ENCODE measurements at regions not wholly inside any gene's neighbourhood (a gene's known extent, or its start where the extent isn't known, plus 50 kb on each side); places are given as distances from the start of the nearest gene placed in this dataset.
A peak's percentile ranks its signal among the peaks of the same experiment; 100 is the strongest.

- no peaks in the 10 kb centered on the region for H3K9me3 ChIP-seq (ENCODE audit: control insufficient read depth in 2 of 3, insufficient read depth in 1 of 3, low read length in 3 of 3)
- H3K4me1 ChIP-seq (ENCODE audit: control insufficient read depth in 2 of 3, insufficient read depth in 2 of 3, low read depth in 1 of 3, low read length in 3 of 3), result peaks cover 0 to 3% (median 2%) of the 10 kb centered on the region in 3 donors
- DNase-seq (no peak), FAIRE-seq (no peak)
- no peaks in the 10 kb centered on the region for H3K27me3 ChIP-seq (ENCODE audit: control insufficient read depth, insufficient read depth, low read length)
- intact Hi-C loops (cut with DNase I), result no loop called here
- TF ChIP-seq, protein P1, sequence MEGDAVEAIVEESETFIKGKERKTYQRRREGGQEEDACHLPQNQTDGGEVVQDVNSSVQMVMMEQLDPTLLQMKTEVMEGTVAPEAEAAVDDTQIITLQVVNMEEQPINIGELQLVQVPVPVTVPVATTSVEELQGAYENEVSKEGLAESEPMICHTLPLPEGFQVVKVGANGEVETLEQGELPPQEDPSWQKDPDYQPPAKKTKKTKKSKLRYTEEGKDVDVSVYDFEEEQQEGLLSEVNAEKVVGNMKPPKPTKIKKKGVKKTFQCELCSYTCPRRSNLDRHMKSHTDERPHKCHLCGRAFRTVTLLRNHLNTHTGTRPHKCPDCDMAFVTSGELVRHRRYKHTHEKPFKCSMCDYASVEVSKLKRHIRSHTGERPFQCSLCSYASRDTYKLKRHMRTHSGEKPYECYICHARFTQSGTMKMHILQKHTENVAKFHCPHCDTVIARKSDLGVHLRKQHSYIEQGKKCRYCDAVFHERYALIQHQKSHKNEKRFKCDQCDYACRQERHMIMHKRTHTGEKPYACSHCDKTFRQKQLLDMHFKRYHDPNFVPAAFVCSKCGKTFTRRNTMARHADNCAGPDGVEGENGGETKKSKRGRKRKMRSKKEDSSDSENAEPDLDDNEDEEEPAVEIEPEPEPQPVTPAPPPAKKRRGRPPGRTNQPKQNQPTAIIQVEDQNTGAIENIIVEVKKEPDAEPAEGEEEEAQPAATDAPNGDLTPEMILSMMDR (IDR thresholded peaks at IDR 0.05; ENCODE audit: borderline replicate concordance, extremely low read depth, insufficient read depth), result no peak
- H3K36me3 ChIP-seq (ENCODE audit: control insufficient read depth in 2 of 3, insufficient read depth in 3 of 3, low read length in 3 of 3), result no peaks in the 10 kb centered on the region
- H3K27ac ChIP-seq (ENCODE audit: low read depth in 2 of 2, low read length in 2 of 2), result no peak overlapping the region
- H3K9ac ChIP-seq (ENCODE audit: low read length in 3 of 3), result no peak overlapping the region
- H3K4me3 ChIP-seq (ENCODE audit: low read length in 3 of 3), result no peak overlapping the region
Measured at GRCh38 chr11:30730011-30730410, 143.9 kb upstream of the MPPED2 start.

- Histone ChIP-seq H3K36me3 (ENCODE audit: control insufficient read depth in 2 of 3, insufficient read depth in 3 of 3, low read length in 3 of 3) (no peaks in the 10 kb centered on the region), H3K4me1 (ENCODE audit: control insufficient read depth in 2 of 3, insufficient read depth in 2 of 3, low read depth in 1 of 3, low read length in 3 of 3) (peaks cover 0 to 3% (median 2%) of the 10 kb centered on the region in 3 donors), H3K9me3 (ENCODE audit: control insufficient read depth in 2 of 3, insufficient read depth in 1 of 3, low read length in 3 of 3) (no peaks in the 10 kb centered on the region), H3K27me3 (ENCODE audit: control insufficient read depth, insufficient read depth, low read length) (no peaks in the 10 kb centered on the region), H3K4me3 (ENCODE audit: low read length in 3 of 3) (no peak overlapping the region), H3K9ac (ENCODE audit: low read length in 3 of 3) (no peak overlapping the region), H3K27ac (ENCODE audit: low read depth in 2 of 2, low read length in 2 of 2) (no peak overlapping the region)
- intact Hi-C loops (cut with DNase I), result no loop called here
- FAIRE-seq, result peak; percentile 60
- TF ChIP-seq, protein P1 (IDR thresholded peaks at IDR 0.05; ENCODE audit: borderline replicate concordance, extremely low read depth, insufficient read depth), result no peak
- DNase-seq, result no peak
Measured at GRCh38 chr11:30729187-30729713, 143.1 kb upstream of the MPPED2 start.

GRCh38 chr11:30725645-30726195 lies 139.6 kb upstream of the MPPED2 start:
- Histone ChIP-seq H3K9me3 (ENCODE audit: control insufficient read depth in 2 of 3, insufficient read depth in 1 of 3, low read length in 3 of 3) (no peaks in the 10 kb centered on the region), H3K27ac (ENCODE audit: low read depth in 2 of 2, low read length in 2 of 2) (no peak overlapping the region), H3K4me1 (ENCODE audit: control insufficient read depth in 2 of 3, insufficient read depth in 2 of 3, low read depth in 1 of 3, low read length in 3 of 3) (peaks cover 0 to 3% (median 2%) of the 10 kb centered on the region in 3 donors), H3K9ac (ENCODE audit: low read length in 3 of 3) (no peak overlapping the region), H3K27me3 (ENCODE audit: control insufficient read depth, insufficient read depth, low read length) (no peaks in the 10 kb centered on the region), H3K36me3 (ENCODE audit: control insufficient read depth in 2 of 3, insufficient read depth in 3 of 3, low read length in 3 of 3) (no peaks in the 10 kb centered on the region), H3K4me3 (ENCODE audit: low read length in 3 of 3) (no peak overlapping the region)
- TF ChIP-seq, protein P1 (IDR thresholded peaks at IDR 0.05; ENCODE audit: borderline replicate concordance, extremely low read depth, insufficient read depth), result no peak
- DNase-seq (no peak), FAIRE-seq (no peak)
- intact Hi-C loops (cut with DNase I), result no loop called here

DNA sequence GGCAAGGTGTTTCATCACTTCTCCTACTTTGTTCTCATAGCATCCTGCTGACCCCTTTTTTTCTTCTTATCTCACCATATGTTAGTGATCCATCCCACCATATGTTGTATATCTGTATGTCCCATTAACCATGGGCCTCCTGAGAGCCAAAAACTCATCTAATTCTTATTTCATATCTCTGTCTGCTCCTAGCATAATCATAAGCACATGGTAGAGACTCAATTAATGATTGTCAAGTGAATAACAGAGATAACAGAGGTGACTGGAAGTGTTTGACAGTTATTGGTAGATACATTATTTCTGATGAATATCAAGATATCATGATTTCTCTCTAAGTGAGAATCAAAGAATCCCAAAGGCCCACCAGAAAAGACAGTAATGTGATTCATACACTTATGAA lies 138.1 kb upstream of the MPPED2 start:
- Histone ChIP-seq H3K4me1 (ENCODE audit: control insufficient read depth in 2 of 3, insufficient read depth in 2 of 3, low read depth in 1 of 3, low read length in 3 of 3) (no peaks in the 10 kb centered on the region), H3K36me3 (ENCODE audit: control insufficient read depth in 2 of 3, insufficient read depth in 3 of 3, low read length in 3 of 3) (no peaks in the 10 kb centered on the region), H3K27ac (ENCODE audit: low read depth in 2 of 2, low read length in 2 of 2) (no peak overlapping the region), H3K9me3 (ENCODE audit: control insufficient read depth in 2 of 3, insufficient read depth in 1 of 3, low read length in 3 of 3) (no peaks in the 10 kb centered on the region), H3K9ac (ENCODE audit: low read length in 3 of 3) (no peak overlapping the region), H3K27me3 (ENCODE audit: control insufficient read depth, insufficient read depth, low read length) (no peaks in the 10 kb centered on the region), H3K4me3 (ENCODE audit: low read length in 3 of 3) (no peak overlapping the region)
- DNase-seq (no peak), FAIRE-seq (no peak)
- intact Hi-C loops (cut with DNase I), result no loop called here
- TF ChIP-seq, protein P1 (IDR thresholded peaks at IDR 0.05; ENCODE audit: borderline replicate concordance, extremely low read depth, insufficient read depth), result no peak

Measured in kidney (tissue), 13 donors.